Thoracic aorta (tissue), 2 donors: ENCODE measurements at regions not wholly inside any gene's neighbourhood (a gene's known extent, or its start where the extent isn't known, plus 50 kb on each side); places are given as distances from the start of the nearest gene placed in this dataset.

Experiments
- ATAC-seq: fragments of 150-250 bp; one replicate; pipeline ENCODE4 v1.8.0; 2017; ENCODE audit warnings: low read depth; ENCODE audit not compliant: insufficient number of reproducible peaks, low FRiP score
- DNase-seq: peaks from one replicate; pipeline ENCODE4 v3.0.0-alpha.2; 2020; ENCODE audit warnings: low spot score
- H3K27ac ChIP-seq, 2 donors: fragments of 200-600 bp; sonication (generic); 1 replicate in 1 of 2; 2 replicates in 1 of 2; pipeline ENCODE4 v1.5.1; 2016; ENCODE audit warnings: mild to moderate bottlenecking in 2 of 2, moderate library complexity in 2 of 2
- H3K27me3 ChIP-seq: fragments of 200-600 bp; sonication (generic); replicated peaks from 2 replicates; pipeline ENCODE4 v1.6.0; 2016; ENCODE audit warnings: mild to moderate bottlenecking; ENCODE audit not compliant: insufficient read depth
- H3K36me3 ChIP-seq: fragments of 200-600 bp; sonication (generic); one replicate; pipeline ENCODE4 v1.5.1; 2016
- H3K4me1 ChIP-seq, 2 donors: fragments of 200-600 bp; sonication (generic); 1 replicate in 1 of 2; 2 replicates in 1 of 2; pipeline versions ENCODE4 v1.5.1 to v1.6.0; 2016; ENCODE audit warnings: low read depth in 2 of 2, mild to moderate bottlenecking in 1 of 2; ENCODE audit not compliant: control insufficient read depth in 1 of 2
- H3K4me3 ChIP-seq: fragments of 200-600 bp; sonication (generic); 2 replicates; pipeline ENCODE4 v1.5.1; 2016; ENCODE audit warnings: mild to moderate bottlenecking
- H3K9me3 ChIP-seq: fragments of 200-600 bp; sonication (generic); 2 replicates; pipeline ENCODE4 v1.5.1; 2016
- CTCF ChIP-seq: fragments of 200-600 bp; sonication (generic); IDR thresholded peaks from one replicate; pipeline ENCODE4 v1.5.1; 2019; ENCODE audit warnings: antibody characterized with exemption

GRCh38 chr12:119245904-119246494 is 67.3 kb downstream of the HSPB8 start:
- DNase-seq (no peak), ATAC-seq (peak; percentile 35)
- no peak for TF ChIP-seq CTCF
- Histone ChIP-seq H3K4me1 (peaks cover 14 to 22% of the 10 kb centered on the region in 2 donors), H3K9me3 (no peaks in the 10 kb centered on the region), H3K27ac (peak overlapping the region; percentile 8 to 63), H3K4me3 (no peak overlapping the region), H3K27me3 (no peaks in the 10 kb centered on the region), H3K36me3 (no peaks in the 10 kb centered on the region)

GRCh38 chr12:119247007-119247719 is 68.4 kb downstream of the HSPB8 start:
- peak; percentile 41 for ATAC-seq

GRCh38 chr12:119247720-119248043 is 69.0 kb downstream of the HSPB8 start:
- Histone ChIP-seq H3K4me3 (no peak overlapping the region), H3K9me3 (no peaks in the 10 kb centered on the region), H3K27me3 (no peaks in the 10 kb centered on the region), H3K4me1 (peaks cover 14 to 22% of the 10 kb centered on the region in 2 donors), H3K36me3 (no peaks in the 10 kb centered on the region), H3K27ac (peak overlapping the region; percentile 8 to 63)
- no peak for TF ChIP-seq CTCF
- DNase-seq (no peak), ATAC-seq (no peak)

More at GRCh38 chr12:119247007-119247719, 68.4 kb downstream of the HSPB8 start:
- no peak for DNase-seq
- no peaks in the 10 kb centered on the region for H3K36me3 ChIP-seq
- H3K27me3 ChIP-seq: no peaks in the 10 kb centered on the region
- no peak overlapping the region for H3K4me3 ChIP-seq
- TF ChIP-seq CTCF: no peak
- no peaks in the 10 kb centered on the region for H3K9me3 ChIP-seq
- peak overlapping the region; percentile 8 to 63 for H3K27ac ChIP-seq
- peaks cover 14 to 22% of the 10 kb centered on the region in 2 donors for H3K4me1 ChIP-seq

- TF ChIP-seq CTCF: no peak
- ATAC-seq (no peak), DNase-seq (no peak)
- Histone ChIP-seq H3K4me1 (peaks cover 14 to 22% of the 10 kb centered on the region in 2 donors), H3K9me3 (no peaks in the 10 kb centered on the region), H3K27me3 (no peaks in the 10 kb centered on the region), H3K4me3 (no peak overlapping the region), H3K27ac (no peak overlapping the region), H3K36me3 (no peaks in the 10 kb centered on the region)
Observed at GRCh38 chr12:119249383-119250155, 70.8 kb downstream of the HSPB8 start.

GRCh38 chr12:119255314-119255713 is 76.6 kb downstream of the HSPB8 start:
- TF ChIP-seq CTCF: no peak
- H3K27ac ChIP-seq: no peak overlapping the region
- H3K4me3 ChIP-seq: no peak overlapping the region
- no peaks in the 10 kb centered on the region for H3K9me3 ChIP-seq
- no peaks in the 10 kb centered on the region for H3K36me3 ChIP-seq
- H3K27me3 ChIP-seq: no peaks in the 10 kb centered on the region
- ATAC-seq: no peak
- DNase-seq: no peak
- no peaks in the 10 kb centered on the region for H3K4me1 ChIP-seq
